ENCODE measurements at regions not wholly inside any gene's neighbourhood (a gene's known extent, or its start where the extent isn't known, plus 50 kb on each side); places are given as distances from the start of the nearest gene placed in this dataset.

- H3K79me2 ChIP-seq (ENCODE audit: insufficient read depth, low read length): no peaks in the 10 kb centered on the region
- TF ChIP-seq CTCF (IDR thresholded peaks at IDR 0.05; ENCODE audit: insufficient read depth, low read depth, low read length) (no peak), EZH2 (IDR thresholded peaks at IDR 0.05; ENCODE audit: insufficient read depth, low read length) (no peak)
- no peak overlapping the region for H3K4me2 ChIP-seq (ENCODE audit: low read length)
- no peaks in the 10 kb centered on the region for H3K27me3 ChIP-seq (ENCODE audit: insufficient read depth, low read length)
- H3K36me3 Mint-ChIP-seq (ENCODE audit: low read depth, unreplicated experiment): no peaks in the 10 kb centered on the region
- no peaks in the 10 kb centered on the region for H3K27me3 Mint-ChIP-seq (ENCODE audit: low read depth, unreplicated experiment)
- DNase-seq (ENCODE audit: low read depth) (no peak), FAIRE-seq (no peak)
- no peaks in the 10 kb centered on the region for H3K9me3 ChIP-seq (ENCODE audit: insufficient read depth, low read depth, low read length)
- H2AFZ ChIP-seq (ENCODE audit: low read depth, low read length): no peak overlapping the region
- H3K27ac Mint-ChIP-seq (ENCODE audit: unreplicated experiment): no peak overlapping the region
- no peak overlapping the region for H3K4me3 Mint-ChIP-seq (ENCODE audit: unreplicated experiment)
- H3K4me3 ChIP-seq (ENCODE audit: insufficient read depth, low read depth, low read length): no peak overlapping the region
- H3K36me3 ChIP-seq (ENCODE audit: insufficient read depth, low read length): no peaks in the 10 kb centered on the region
- H3K4me1 Mint-ChIP-seq (ENCODE audit: low read depth, unreplicated experiment): peaks cover 11% of the 10 kb centered on the region
- H4K20me1 ChIP-seq (ENCODE audit: insufficient read depth, low read length): no peaks in the 10 kb centered on the region
- no peak overlapping the region for H3K9ac ChIP-seq (ENCODE audit: low read length)
- peaks cover 4% of the 10 kb centered on the region for H3K4me1 ChIP-seq (ENCODE audit: insufficient read depth, low read length)
- no peaks in the 10 kb centered on the region for H3K9me3 Mint-ChIP-seq (ENCODE audit: unreplicated experiment)
- H3K27ac ChIP-seq (ENCODE audit: low read depth, low read length): no peak overlapping the region
Observed at GRCh38 chr15:60183366-60183765, 179.3 kb downstream of the FOXB1 start.

GRCh38 chr15:60184579-60184978 is 180.5 kb downstream of the FOXB1 start:
- H3K36me3 ChIP-seq (ENCODE audit: insufficient read depth, low read length): no peaks in the 10 kb centered on the region
- H3K27ac Mint-ChIP-seq (ENCODE audit: unreplicated experiment): peak overlapping the region; percentile 54
- TF ChIP-seq CTCF (IDR thresholded peaks at IDR 0.05; ENCODE audit: insufficient read depth, low read depth, low read length): no peak
- no peak for TF ChIP-seq EZH2 (IDR thresholded peaks at IDR 0.05; ENCODE audit: insufficient read depth, low read length)
- H3K79me2 ChIP-seq (ENCODE audit: insufficient read depth, low read length): no peaks in the 10 kb centered on the region
- no peak overlapping the region for H3K4me3 Mint-ChIP-seq (ENCODE audit: unreplicated experiment)
- H3K27me3 Mint-ChIP-seq (ENCODE audit: low read depth, unreplicated experiment): no peaks in the 10 kb centered on the region
- no peaks in the 10 kb centered on the region for H4K20me1 ChIP-seq (ENCODE audit: insufficient read depth, low read length)
- H3K9ac ChIP-seq (ENCODE audit: low read length): no peak overlapping the region
- no peaks in the 10 kb centered on the region for H3K9me3 Mint-ChIP-seq (ENCODE audit: unreplicated experiment)
- no peak for FAIRE-seq
- H3K27me3 ChIP-seq (ENCODE audit: insufficient read depth, low read length): no peaks in the 10 kb centered on the region
- peaks cover 4% of the 10 kb centered on the region for H3K4me1 ChIP-seq (ENCODE audit: insufficient read depth, low read length)
- DNase-seq (ENCODE audit: low read depth): peak; percentile 23
- no peaks in the 10 kb centered on the region for H3K36me3 Mint-ChIP-seq (ENCODE audit: low read depth, unreplicated experiment)
- peaks cover 11% of the 10 kb centered on the region for H3K4me1 Mint-ChIP-seq (ENCODE audit: low read depth, unreplicated experiment)
- no peaks in the 10 kb centered on the region for H3K9me3 ChIP-seq (ENCODE audit: insufficient read depth, low read depth, low read length)
- no peak overlapping the region for H2AFZ ChIP-seq (ENCODE audit: low read depth, low read length)
- H3K4me2 ChIP-seq (ENCODE audit: low read length): peak overlapping the region; percentile 26
- no peak overlapping the region for H3K4me3 ChIP-seq (ENCODE audit: insufficient read depth, low read depth, low read length)
- no peak overlapping the region for H3K27ac ChIP-seq (ENCODE audit: low read depth, low read length)

GRCh38 chr15:60191016-60191415 is 186.9 kb downstream of the FOXB1 start:
- Histone ChIP-seq H3K36me3 (ENCODE audit: insufficient read depth, low read length) (no peaks in the 10 kb centered on the region), H3K27ac (ENCODE audit: low read depth, low read length) (no peak overlapping the region), H3K4me1 (ENCODE audit: insufficient read depth, low read length) (no peaks in the 10 kb centered on the region), H3K4me2 (ENCODE audit: low read length) (no peak overlapping the region), H2AFZ (ENCODE audit: low read depth, low read length) (no peak overlapping the region), H3K4me3 (ENCODE audit: insufficient read depth, low read depth, low read length) (no peak overlapping the region), H3K27me3 (ENCODE audit: insufficient read depth, low read length) (peaks cover 3% of the 10 kb centered on the region), H3K9ac (ENCODE audit: low read length) (no peak overlapping the region), H3K9me3 (ENCODE audit: insufficient read depth, low read depth, low read length) (no peaks in the 10 kb centered on the region), H4K20me1 (ENCODE audit: insufficient read depth, low read length) (no peaks in the 10 kb centered on the region), H3K79me2 (ENCODE audit: insufficient read depth, low read length) (no peaks in the 10 kb centered on the region)
- TF ChIP-seq EZH2 (IDR thresholded peaks at IDR 0.05; ENCODE audit: insufficient read depth, low read length) (no peak), CTCF (IDR thresholded peaks at IDR 0.05; ENCODE audit: insufficient read depth, low read depth, low read length) (no peak)
- H3K27me3 Mint-ChIP-seq (ENCODE audit: low read depth, unreplicated experiment): no peaks in the 10 kb centered on the region
- H3K36me3 Mint-ChIP-seq (ENCODE audit: low read depth, unreplicated experiment): no peaks in the 10 kb centered on the region
- no peak overlapping the region for H3K27ac Mint-ChIP-seq (ENCODE audit: unreplicated experiment)
- peaks cover 8% of the 10 kb centered on the region for H3K4me1 Mint-ChIP-seq (ENCODE audit: low read depth, unreplicated experiment)
- no peaks in the 10 kb centered on the region for H3K9me3 Mint-ChIP-seq (ENCODE audit: unreplicated experiment)
- no peak overlapping the region for H3K4me3 Mint-ChIP-seq (ENCODE audit: unreplicated experiment)
- FAIRE-seq: no peak
- no peak for DNase-seq (ENCODE audit: low read depth)
